ENCODE measurements at regions not wholly inside any gene's neighbourhood (a gene's known extent, or its start where the extent isn't known, plus 50 kb on each side); places are given as distances from the start of the nearest gene placed in this dataset.
"Not testable (repeated sequence)": the region's sequence is repeated elsewhere in the genome, so short reads cannot be mapped to it uniquely, and the experiment has no call there.

- DNase-seq = no peak
These were observed 106.0 kb downstream of the MEX3B start for GRCh38 chr15:81939604-81940440.

GRCh38 chr15:81937189-81937588 is 108.6 kb downstream of the MEX3B start:
- no peak for DNase-seq

- no peak for DNase-seq
These were observed 115.0 kb downstream of the MEX3B start for GRCh38 chr15:81930582-81931369.

- no peak for DNase-seq
These were observed 116.3 kb downstream of the MEX3B start for GRCh38 chr15:81929557-81929956.

- no peak for DNase-seq
These were observed 118.8 kb downstream of the MEX3B start for GRCh38 chr15:81926981-81927380.

- DNase-seq = no peak
These were observed 121.1 kb downstream of the MEX3B start for GRCh38 chr15:81924729-81925128.

- no peak for DNase-seq
These were observed 122.1 kb downstream of the MEX3B start for GRCh38 chr15:81923561-81924350.

- no peak for DNase-seq
These were observed 123.7 kb downstream of the MEX3B start for GRCh38 chr15:81922143-81922542.

- no peak for DNase-seq
These were observed 124.7 kb downstream of the MEX3B start for GRCh38 chr15:81921163-81921562.

- DNase-seq = not testable (repeated sequence)
These were observed 127.1 kb downstream of the MEX3B start for GRCh38 chr15:81918767-81919166.

GRCh38 chr15:81916451-81916850 is 129.4 kb downstream of the MEX3B start:
- no peak for DNase-seq

- no peak for DNase-seq
These were observed 129.8 kb downstream of the MEX3B start for GRCh38 chr15:81915990-81916389.

- no peak for DNase-seq
These were observed 131.0 kb downstream of the MEX3B start for GRCh38 chr15:81914734-81915256.

- DNase-seq = no peak
These were observed 131.5 kb downstream of the MEX3B start for GRCh38 chr15:81914333-81914732.

GRCh38 chr15:81911022-81911971 is 134.5 kb downstream of the MEX3B start:
- DNase-seq = no peak

GRCh38 chr15:81910355-81911021 is 135.3 kb downstream of the MEX3B start:
- no peak for DNase-seq

- no peak for DNase-seq
These were observed 136.8 kb downstream of the MEX3B start for GRCh38 chr15:81909011-81909358.

- DNase-seq = no peak
These were observed 137.7 kb downstream of the MEX3B start for GRCh38 chr15:81908111-81908510.

GRCh38 chr15:81907521-81907920 is 138.3 kb downstream of the MEX3B start:
- no peak for DNase-seq

- no peak for DNase-seq
These were observed 139.9 kb downstream of the MEX3B start for GRCh38 chr15:81905889-81906288.
